GM04503 (cell line): ENCODE measurements at regions not wholly inside any gene's neighbourhood (a gene's known extent, or its start where the extent isn't known, plus 50 kb on each side); places are given as distances from the start of the nearest gene placed in this dataset.
"Not testable (repeated sequence)": the region's sequence is repeated elsewhere in the genome, so short reads cannot be mapped to it uniquely, and the experiment has no call there.

Experiments
- DNase-seq: peaks from one replicate; pipeline ENCODE4 v3.0.0-alpha.2; 2012; ENCODE audit warnings: low read depth

- DNase-seq: no peak
Measured at GRCh38 chr11:105432241-105432995, 177.5 kb upstream of the GRIA4 start.

GRCh38 chr11:105429096-105429910, 180.6 kb upstream of the GRIA4 start:
- no peak for DNase-seq

GRCh38 chr11:105407101-105407500, 202.8 kb upstream of the GRIA4 start:
- DNase-seq: no peak

- DNase-seq: no peak
Measured at GRCh38 chr11:105401269-105401809, 208.5 kb upstream of the GRIA4 start.

- no peak for DNase-seq
Measured at GRCh38 chr11:105399511-105399910, 210.4 kb upstream of the GRIA4 start.

- DNase-seq: no peak
Measured at GRCh38 chr11:105398636-105399035, 211.2 kb upstream of the GRIA4 start.

- DNase-seq: no peak
Measured at GRCh38 chr11:105393326-105393725, 216.5 kb upstream of the GRIA4 start.

GRCh38 chr11:105392556-105392955, 217.3 kb upstream of the GRIA4 start:
- no peak for DNase-seq

- DNase-seq: no peak
Measured at GRCh38 chr11:105389952-105390351, 219.9 kb upstream of the GRIA4 start.

GRCh38 chr11:105388006-105388405, 221.9 kb upstream of the GRIA4 start:
- no peak for DNase-seq

GRCh38 chr11:105381941-105382340, 227.9 kb upstream of the GRIA4 start:
- no peak for DNase-seq

- DNase-seq: no peak
Measured at GRCh38 chr11:105377870-105378269, 232.0 kb upstream of the GRIA4 start.

GRCh38 chr11:105372206-105372605, 232.6 kb upstream of the CARD18 start:
- DNase-seq: no peak

- no peak for DNase-seq
Measured at GRCh38 chr11:105371311-105371710, 231.7 kb upstream of the CARD18 start.

GRCh38 chr11:105368711-105369110, 229.1 kb upstream of the CARD18 start:
- no peak for DNase-seq

- DNase-seq: no peak
Measured at GRCh38 chr11:105367129-105367528, 227.6 kb upstream of the CARD18 start.

GRCh38 chr11:105361651-105362050, 222.1 kb upstream of the CARD18 start:
- no peak for DNase-seq

- no peak for DNase-seq
Measured at GRCh38 chr11:105357764-105358163, 218.2 kb upstream of the CARD18 start.

GRCh38 chr11:105357146-105357545, 217.6 kb upstream of the CARD18 start:
- no peak for DNase-seq

- DNase-seq: not testable (repeated sequence)
Measured at GRCh38 chr11:105349867-105350266, 210.3 kb upstream of the CARD18 start.

GRCh38 chr11:105344938-105345337, 205.4 kb upstream of the CARD18 start:
- no peak for DNase-seq

- DNase-seq: no peak
Measured at GRCh38 chr11:105334025-105334714, 194.6 kb upstream of the CARD18 start.
